ENCODE measurements at regions not wholly inside any gene's neighbourhood (a gene's known extent, or its start where the extent isn't known, plus 50 kb on each side); places are given as distances from the start of the nearest gene placed in this dataset.
"Not testable (repeated sequence)": the region's sequence is repeated elsewhere in the genome, so short reads cannot be mapped to it uniquely, and the experiment has no call there.

DNA sequence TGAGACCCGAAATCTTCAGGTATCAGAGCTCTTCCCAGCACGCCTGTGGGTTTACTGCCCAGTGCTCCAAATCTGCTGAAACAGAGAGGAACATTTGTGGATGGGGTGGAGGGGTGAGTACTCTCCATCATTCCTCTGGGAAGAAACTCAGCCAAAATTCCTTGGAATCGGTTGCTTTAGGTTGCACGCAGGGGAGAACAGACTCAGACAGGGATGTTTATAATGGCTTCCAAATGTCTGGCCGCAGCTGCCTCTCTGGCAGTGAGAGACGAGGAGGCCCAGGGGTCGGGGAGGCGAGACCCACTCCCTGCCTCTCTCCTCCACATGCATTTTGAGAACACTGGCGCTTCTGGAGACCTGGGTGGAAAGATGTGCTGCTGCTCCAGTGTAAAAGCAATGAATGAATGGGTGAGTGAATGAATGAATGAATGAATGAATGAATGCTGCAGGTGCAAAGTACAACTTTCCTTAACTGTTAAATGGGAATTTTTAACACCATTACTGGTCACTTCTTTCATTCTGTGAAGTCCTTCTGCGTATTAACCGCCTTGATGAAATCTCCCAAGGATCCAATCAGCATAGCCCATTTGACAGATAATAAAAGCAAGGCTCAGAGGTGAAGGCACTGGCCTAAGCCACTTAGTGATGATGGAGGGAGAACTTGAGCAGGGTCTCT, 437.4 kb downstream of the MIAT start:
- DNase-seq (ENCODE audit: low read depth in 2 of 2): no peak

DNA sequence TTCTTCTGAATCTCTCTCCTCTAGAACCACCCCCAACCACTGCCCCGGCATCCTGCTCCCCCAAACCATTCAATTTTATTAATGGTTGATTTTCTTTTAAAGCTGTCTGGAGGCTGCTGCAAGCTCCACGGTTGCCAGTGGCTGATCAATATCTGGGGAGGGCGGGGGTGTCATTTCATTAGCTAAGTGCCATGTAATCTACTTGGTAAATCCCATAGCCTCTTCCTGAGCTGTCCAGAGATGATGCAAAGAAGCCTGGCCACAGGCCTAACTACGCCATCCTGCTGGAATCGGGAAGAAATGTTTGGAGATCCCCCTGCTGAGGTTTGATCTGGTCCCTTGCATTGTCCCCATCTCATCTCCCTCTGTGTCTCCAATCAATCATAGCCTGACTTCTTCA, 440.1 kb downstream of the MIAT start:
- no peak for DNase-seq (ENCODE audit: low read depth in 2 of 2)

DNA sequence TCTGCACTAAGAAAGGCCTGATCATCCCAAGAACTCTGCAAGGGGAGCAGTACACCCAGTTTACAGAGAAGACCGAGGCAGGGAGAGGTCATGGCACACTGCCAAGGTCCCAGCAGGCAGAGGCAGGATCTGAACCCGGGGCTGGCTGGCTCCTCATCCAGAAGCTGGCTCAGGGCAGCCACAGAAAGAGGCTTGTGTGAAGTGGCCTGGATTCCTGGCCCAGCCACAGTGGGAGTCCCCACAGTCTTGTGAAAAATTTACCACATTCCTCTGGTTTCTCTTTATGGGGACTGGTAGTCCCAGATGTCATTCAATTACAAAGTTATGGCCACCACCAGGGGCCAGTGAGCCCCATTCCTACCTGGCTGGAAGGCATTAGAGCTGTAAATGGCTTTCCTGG, 440.5 kb downstream of the MIAT start:
- no peak for DNase-seq (ENCODE audit: low read depth in 2 of 2)

DNA sequence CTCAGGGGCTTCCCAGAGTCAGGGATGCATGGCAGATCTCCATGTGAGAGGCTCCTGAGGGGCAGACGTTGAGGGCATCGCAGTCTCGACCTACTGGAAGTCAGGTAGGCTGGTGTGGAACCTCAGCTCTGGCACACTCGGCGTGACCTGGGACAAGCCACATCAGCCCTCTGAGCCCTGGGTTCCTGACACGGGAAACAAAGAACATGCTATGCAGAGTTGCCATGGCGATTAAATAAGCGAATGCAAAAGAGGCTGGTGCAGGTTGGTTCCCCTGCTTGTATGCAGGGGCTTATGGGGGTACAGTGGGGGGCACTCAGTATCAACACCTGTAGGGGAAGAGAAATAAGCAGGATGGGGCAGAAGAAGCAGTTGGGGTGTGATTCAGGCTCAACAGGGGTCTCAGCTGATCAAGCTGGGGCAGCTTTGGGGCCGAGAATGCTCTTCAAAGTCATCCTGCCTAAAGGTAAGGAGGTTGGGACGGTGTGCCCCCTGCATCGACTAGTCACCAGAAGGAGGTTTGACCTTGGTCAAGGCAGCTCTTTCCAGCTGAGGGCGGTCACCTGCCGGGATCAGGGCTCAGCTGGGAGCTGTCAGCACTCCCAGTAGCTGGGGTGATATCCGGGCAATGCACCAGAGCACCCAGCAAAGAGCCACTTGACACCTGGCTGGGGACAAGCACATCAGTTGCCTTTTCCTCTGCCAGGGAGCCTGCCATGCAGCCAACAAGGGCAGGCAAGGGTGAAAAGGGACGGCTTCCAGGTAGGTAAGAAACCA, 442.7 kb downstream of the MIAT start:
- no peak for DNase-seq (ENCODE audit: low read depth in 2 of 2)

DNA sequence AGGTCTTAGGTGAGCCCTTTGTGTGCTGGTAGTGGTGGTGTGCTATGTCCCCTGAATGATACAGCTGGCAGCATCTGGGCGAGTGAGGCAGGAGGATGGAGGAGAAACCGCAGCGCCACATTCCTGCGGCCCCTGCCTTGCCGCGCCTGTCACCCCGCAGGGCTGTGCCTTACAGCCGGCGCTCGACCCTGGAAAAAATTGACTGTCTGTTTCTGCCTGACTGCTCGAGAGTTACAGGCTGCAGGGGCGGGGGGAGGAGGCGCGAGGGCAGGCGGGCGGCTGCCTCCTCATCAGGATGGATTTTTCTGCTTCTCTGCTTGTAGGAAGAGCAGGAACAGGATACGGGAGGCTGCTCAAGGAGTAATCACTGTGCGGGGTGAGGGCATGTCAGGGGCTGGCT, 443.4 kb downstream of the MIAT start:
- no peak for DNase-seq (ENCODE audit: low read depth in 2 of 2)

DNA sequence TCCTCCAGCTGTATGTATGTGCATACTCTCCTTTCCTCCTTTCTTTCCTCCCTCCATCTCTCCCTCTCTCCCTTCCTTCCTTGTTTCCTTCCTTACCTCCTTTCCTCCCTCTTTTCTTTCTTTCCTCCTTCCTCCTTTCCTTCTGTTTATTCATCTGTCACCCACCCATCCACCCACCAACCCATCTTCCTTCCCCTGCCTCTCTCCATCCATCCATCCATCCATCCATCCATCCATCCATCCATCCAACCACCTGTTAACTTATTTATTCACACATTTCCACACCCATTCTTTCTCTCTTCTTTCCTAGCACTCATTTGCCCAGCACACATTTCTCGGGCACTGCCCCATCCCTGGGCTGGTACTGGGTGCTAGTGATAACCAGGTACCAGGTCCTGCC, 443.9 kb downstream of the MIAT start:
- DNase-seq (ENCODE audit: low read depth in 2 of 2): no peak

DNA sequence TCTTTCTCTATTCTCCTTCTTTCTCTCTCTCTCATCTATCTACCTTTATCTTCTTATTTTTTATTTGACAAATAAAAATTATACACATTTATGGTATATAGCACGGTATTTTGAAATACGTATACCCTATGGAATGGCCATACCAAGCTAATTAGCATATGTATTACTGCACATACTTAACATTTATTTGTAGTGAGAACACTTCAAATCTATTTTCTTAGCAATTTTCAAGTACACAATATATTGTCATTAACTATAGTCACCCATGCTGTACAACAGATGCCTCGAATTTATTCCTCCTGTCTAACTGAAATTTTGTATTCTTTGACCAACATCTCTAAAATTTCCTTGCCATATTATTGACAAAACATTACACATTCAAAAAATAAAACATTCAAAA, 447.1 kb downstream of the MIAT start:
- DNase-seq (ENCODE audit: low read depth in 2 of 2): no peak

DNA sequence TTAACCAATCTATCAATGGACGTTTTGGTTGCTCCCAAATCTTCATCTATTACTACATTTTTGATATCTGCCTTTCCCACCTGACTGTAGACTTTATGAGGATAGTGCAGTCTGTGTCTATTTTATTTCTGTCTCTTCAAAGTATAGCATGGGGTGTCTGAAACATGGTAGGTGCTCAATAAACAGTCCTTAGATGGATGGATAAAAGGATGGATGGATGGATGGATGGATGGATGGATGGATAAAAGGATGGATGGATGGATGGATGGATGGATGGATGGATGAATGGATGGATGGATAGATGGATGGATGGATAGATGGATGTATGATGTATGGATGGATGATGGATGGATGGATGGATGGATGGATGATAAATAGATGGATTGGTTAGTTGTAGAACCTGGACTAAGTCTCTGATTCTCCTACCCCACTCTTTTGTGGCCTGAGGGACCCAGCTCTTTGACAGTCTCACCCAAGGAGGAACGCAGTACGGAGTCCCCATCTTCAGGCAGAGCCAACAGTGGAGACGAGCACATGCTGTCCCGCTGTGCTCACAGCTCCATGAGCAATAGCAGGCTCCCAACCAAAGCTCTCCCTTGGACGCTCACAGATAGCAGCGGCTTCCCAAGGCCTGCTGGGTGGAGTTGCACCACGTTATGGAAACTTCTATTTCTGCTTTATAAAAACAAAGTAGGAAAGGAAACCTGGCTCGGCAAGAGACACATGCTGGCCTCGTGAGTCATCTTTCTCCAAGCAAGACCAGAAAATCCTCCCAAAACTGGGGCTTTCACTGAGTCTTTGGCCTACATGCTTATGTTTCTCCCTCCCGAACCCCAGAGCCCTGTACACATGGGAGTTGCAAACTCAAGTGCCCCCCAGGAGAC, 448.0 kb downstream of the MIAT start:
- DNase-seq (ENCODE audit: low read depth in 2 of 2): no peak

DNA sequence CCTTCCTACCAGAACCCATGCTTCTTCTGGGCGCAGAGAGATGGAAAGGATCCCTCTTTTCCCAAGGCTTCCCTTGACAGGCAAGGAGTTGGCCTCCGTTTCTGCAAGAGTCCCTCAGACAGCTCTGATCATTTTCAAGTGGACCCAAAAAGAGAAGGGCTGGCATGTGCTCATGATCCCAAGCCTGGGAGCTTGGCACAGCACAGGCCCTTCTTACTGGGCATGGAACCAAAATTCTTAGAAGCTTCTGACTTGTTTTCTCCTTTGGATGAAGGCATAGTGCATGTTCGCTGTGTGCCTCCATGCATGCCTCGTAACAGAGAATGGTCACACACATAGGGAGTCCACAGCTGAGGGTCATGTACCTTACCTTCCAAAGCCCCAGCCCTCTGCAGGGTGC, 449.6 kb downstream of the MIAT start:
- no peak for DNase-seq (ENCODE audit: low read depth in 2 of 2)

DNA sequence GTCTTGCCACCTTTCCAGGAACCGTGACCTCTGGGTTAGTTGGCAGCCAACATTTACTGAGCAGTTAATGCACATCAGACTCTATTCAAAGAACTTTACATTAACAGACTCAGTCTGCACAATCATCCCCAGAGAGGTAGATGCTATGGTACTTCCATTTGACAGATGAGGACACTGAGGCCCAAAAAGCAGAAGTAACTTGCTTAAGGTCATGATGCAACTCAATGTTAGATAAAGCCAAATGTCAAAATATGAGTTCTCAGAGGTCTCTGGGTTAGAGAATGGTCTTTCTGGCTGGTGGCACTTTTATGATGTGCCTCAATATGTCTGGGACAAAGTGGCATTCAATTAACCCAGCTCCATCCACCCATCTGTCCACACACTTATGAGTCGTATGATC, 450.0 kb downstream of the MIAT start:
- no peak for DNase-seq (ENCODE audit: low read depth in 2 of 2)

DNA sequence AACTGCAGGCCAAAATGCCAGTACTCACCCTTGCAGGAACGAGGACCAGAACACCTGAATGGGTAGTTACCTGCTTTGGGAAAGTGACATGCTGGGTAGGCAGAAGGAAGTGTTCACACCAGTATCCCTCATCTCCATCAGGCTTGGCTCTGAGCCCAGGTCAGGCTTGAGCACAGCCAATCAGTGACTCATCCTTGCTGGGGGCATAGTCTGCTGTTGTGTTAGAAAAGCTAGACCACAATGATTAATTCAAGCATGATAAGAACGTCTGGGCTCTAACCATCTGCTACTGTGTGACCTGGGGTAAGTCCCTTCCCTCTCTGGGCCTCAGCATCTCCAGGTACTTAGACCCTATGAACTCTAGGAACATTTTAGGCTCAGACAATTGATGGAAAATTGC, 450.4 kb downstream of the MIAT start:
- DNase-seq (ENCODE audit: low read depth in 2 of 2): no peak

DNA sequence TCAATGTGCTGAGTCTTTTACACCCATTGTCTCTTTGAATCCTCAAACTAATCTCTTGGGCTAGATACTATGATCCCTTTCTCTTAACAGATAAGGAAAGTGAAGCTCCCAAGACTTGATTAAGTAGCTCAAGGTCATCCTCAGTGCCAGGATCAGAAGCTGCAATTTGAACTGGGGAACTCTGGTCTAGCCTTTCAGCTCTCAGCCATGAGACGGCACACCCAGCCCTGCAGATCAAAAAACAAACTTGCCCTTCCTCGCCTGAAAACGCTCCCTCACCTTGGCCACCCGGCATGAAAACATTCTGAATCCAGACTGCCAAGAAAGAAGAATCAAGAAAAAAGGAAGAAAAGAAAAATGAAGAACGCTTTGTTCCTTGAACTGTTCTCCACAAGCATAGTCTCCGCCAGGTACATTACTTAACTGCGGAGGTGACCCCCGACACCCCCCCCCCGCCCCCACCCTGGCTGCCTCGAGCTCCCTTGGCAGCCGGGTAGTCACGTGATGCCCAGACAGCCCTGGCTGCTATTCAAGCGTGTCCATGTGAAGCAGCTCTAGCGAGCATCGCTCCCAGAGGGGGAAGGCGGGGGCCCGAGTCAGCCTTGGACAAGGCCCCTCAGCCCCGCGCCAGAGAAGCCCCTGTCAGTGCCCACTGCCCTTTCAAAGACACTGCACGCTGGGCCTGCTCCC, 451.2 kb downstream of the MIAT start:
- no peak for DNase-seq (ENCODE audit: low read depth in 2 of 2)

DNA sequence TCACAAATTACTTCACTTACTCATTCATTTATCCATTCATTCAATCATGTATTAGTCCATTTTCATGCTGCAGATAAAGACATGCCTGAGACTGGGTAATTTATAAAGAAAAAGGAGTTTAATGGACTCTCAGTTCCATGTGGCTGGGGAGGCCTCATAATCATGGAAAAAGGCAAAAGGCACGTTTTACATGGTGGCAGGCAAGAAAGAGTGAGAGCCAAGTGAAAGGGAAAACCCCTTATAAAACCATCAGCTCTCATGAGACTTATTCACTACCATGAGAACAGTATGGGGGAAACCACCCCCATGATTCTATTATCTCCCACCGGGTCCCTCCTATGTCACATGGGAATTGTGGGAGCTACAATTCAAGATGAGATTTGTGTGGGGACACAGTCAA, 452.0 kb downstream of the MIAT start:
- DNase-seq (ENCODE audit: low read depth in 2 of 2): not testable (repeated sequence)

DNA sequence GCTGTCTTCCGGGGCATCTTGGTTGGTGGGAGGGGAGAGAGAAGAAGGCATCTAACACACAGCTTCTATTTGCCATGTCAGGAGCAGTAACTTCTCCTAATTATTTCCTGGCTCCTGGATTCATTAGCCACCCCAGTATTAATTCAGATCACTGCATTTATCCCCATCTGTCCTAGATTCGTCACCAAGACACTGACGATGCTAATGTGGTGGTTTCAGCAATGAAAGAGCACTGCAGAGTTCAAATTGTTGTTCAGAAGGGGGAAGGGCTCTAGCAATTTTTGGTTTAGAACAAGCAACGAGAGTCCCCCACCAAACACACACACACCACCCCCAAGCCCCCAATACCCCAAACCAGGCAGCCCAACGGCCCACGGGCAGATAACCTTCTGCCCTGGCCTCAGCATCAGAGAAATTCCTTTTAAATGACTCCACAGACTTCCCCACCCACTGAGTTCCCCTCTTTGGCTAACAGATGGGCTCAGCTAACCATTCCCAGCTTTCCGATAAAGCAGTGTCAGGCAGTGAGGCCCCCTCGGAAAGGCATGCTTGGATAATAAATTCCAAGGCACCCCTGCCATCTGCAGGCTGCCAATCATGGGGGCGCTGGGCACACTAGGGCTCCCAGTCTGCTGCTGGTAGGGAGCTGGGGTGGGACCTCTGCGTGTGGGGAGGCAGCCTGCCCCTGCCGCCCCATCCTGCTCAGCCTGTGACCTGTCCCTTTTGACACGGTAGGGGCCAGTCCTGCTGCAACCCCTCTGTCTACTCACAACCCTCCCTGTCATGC, 453.5 kb downstream of the MIAT start:
- no peak for DNase-seq (ENCODE audit: low read depth in 2 of 2)

DNA sequence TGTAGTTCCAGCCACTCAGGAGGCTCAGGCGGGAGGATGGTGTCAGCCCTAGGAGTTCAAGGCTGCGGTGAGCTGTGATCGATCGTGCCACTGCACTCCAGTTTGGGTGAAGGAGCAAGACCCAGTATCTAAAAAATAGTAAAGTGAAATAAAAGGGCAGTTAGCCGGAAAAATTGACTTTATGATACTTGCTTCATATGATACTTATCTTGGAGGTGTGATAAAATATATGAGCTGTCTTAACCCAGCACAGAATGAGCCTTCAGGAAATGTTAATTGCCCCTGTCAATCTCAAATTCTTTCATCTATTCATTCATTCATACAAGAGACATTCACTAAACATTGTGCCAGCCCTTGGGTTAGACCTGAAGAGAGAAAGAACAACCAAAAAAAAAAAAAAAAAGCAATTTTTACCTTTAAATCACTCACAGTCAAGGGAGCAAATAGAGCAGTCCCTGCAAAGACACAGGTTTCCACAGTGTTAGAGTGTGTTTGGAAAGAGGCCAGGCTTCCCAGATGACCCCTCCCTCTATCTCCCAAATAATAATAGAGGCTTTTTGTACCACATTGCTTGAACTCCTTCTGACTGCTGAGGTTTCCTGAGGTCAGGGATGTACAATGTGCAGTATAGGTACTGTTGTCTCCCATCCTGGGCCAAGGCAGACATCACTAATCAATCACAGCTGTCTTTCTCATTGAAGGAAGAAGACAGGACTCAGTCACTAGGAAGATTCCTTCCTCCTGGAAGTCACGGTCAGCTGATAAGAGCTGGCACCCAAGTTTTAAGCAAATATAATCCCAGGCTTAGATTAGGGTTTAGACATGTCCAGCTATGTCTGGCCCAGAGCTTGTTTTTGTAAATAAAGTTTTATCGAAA, 454.6 kb downstream of the MIAT start:
- DNase-seq (ENCODE audit: low read depth in 2 of 2): no peak

DNA sequence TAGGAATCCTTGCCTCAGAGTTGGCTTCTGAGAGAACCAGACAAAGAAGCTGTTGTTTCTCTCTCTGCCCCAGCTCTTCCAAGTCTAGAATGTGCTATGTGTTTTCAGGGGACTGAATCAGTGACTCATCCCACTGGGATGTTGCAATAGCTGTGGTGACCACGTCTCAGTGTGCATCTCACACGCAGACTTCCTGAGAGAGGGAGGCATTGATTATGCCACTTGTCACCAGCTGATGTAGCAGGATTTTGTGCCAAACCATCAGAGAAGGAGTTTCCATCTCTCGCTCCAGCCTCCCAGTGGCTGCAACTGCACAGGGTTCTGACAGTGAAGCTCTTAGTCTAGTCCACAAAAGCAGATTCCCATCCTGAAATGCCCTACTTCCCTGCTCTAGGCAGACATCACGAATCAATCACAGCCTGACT, 455.8 kb downstream of the MIAT start:
- peak in 1 of 2 donors; percentile 5 for DNase-seq (ENCODE audit: low read depth in 2 of 2)

DNA sequence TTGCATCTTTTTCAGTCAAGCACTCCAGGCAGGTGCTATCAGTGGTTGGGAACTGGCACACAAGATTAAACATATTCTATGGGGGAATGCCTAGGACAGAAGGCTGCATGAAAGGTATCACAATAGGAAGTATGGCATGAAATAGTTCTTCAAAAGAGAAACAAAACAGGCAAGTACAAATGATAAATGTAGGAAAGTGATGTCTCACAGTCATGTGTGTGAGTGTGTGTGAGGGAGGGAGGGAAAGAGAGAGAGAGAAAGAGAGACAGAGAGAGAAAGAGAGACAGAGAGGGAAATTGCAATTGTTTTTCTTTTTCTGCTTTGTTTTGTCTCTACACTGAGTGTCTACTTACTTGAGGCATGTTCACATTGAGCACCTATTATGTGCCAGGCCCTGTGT, 456.3 kb downstream of the MIAT start:
- DNase-seq (ENCODE audit: low read depth in 2 of 2): no peak

DNA sequence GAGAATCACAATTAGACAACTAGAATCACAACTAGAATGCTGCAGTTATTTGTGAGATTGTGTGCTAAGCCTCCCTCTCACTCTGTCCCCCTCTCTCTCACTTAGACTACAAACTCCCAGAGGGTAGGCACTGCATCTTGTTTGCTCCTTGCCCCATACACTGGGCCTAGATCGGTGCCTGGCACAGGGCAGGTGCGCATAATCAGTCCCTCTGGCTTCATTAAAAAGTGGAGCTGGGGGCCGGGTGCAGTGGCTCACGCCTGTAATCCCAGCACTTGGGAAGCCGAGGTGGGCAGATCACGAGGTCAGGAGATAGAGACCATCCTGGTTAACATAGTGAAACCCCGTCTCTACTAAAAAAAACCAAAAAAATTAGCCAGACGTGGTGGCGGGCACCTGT, 456.8 kb downstream of the MIAT start:
- no peak for DNase-seq (ENCODE audit: low read depth in 2 of 2)

DNA sequence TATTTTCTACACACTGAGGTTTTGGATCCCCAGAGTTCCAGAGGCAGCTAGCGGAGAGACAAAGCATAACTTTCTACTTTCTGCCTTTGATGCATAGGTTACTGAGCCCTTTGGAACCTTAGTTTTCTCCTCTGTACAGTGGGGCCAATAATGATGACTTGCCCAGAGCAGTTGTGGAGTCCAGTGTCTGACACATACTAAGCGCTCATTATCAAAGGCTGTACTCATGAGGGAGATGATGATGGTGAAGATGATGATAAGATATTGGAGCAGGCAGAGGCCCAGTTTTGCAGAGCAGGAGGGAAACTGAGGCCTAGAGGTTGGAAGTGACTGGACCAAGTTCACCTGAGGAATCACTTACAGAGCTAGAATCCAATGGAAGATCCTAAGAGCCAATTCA, 458.0 kb downstream of the MIAT start:
- no peak for DNase-seq (ENCODE audit: low read depth in 2 of 2)

DNA sequence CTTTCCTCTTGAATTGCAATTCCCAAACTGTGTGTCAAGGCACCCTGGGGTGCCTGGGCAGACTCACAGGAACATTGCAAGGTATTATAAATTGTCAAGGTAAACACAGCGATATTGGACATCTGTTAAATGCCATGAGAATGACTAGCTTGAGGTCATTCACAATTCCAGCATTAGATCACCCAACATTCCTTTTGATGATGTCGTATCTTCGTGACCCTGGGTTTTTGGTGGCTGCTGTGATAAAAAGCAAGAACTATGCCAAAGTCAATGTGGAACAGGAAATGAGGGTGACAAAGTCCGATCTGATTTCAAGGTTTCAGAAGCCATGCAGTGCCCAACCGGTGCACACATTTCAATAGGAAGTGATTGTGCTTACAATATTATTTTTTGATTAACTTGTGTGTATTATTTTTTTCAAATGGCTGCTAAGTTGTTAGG, 458.4 kb downstream of the MIAT start:
- DNase-seq (ENCODE audit: low read depth in 2 of 2): no peak
